ENCODE measurements at regions not wholly inside any gene's neighbourhood (a gene's known extent, or its start where the extent isn't known, plus 50 kb on each side); places are given as distances from the start of the nearest gene placed in this dataset.

DNA sequence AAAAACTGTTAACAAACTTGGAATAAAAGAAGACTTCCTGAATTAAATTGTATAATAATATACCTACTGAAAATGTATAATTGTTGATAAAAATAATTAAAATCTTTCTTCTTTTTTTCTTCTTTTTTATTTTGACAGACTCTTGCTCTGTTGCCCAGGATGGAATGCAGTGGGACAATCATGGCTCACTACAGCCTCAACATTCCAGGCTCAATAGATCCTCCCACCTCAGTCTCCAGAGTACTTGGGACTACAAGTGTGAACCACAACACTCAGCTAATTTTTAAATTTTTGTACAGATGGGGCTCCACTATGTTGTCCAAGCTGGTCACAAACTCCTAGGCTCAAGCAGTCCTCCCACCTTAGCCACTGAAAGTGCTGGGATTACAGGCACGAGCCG lies 1063.8 kb upstream of the CNTN5 start:
- no peak for TF ChIP-seq CHD2 (IDR thresholded peaks at IDR 0.05; ENCODE audit: low read length, partially characterized antibody)
- TF ChIP-seq GABPA (IDR thresholded peaks at IDR 0.05; ENCODE audit: low read depth): no peak
- no peak for TF ChIP-seq SIN3A (IDR thresholded peaks at IDR 0.05; ENCODE audit: borderline replicate concordance, low read depth, low read length)

Data from SK-N-SH (cell line).